ENCODE measurements at regions not wholly inside any gene's neighbourhood (a gene's known extent, or its start where the extent isn't known, plus 50 kb on each side); places are given as distances from the start of the nearest gene placed in this dataset.

DNA sequence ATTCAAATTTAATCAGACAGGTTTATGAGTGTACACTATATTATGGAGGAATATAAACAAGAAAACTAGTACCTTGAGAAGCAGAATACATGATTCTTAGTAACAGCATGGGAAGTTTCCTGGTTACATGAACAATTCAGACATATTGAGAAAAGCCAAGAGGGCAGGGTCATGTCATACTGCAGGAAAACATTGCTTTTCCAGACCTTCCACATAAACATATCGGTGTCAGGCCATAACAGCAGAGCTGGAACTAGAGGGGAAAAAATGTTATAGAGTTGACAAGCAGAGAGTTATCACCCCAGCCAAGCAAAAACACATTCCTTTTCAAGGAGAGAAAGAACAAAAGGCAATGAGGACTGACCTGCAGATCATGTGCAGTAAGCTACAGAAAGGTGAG is 74.7 kb upstream of the ZNF236 start:
- no TSS peak for BruUV-seq (replicated peaks)
- Histone ChIP-seq H3K23ac (ENCODE audit: low read depth, low read length) (no peak overlapping the region), H3K27me3 (ENCODE audit: control insufficient read depth, insufficient read depth, low read length) (no peaks in the 10 kb centered on the region), H2BK5ac (ENCODE audit: low read depth, low read length, poor library complexity, severe bottlenecking) (no peak overlapping the region), H3K36me3 (ENCODE audit: control insufficient read depth, insufficient read depth, low read length) (no peaks in the 10 kb centered on the region), H3K14ac (replicated peaks; ENCODE audit: low read depth, low read length) (no peak overlapping the region), H2BK15ac (ENCODE audit: low read depth, low read length) (no peak overlapping the region), H4K20me1 (ENCODE audit: insufficient read depth, low read length) (no peaks in the 10 kb centered on the region), H3K56ac (ENCODE audit: extremely low read depth, insufficient read depth, low read length) (no peak overlapping the region), H2BK120ac (ENCODE audit: low read depth, low read length) (no peak overlapping the region), H3K27ac (ENCODE audit: insufficient read depth, low read length) (no peak overlapping the region), H3K79me1 (ENCODE audit: low read depth in 1 of 2, low read length in 2 of 2) (no peaks in the 10 kb centered on the region), H4K91ac (ENCODE audit: insufficient read depth, low read depth, low read length) (no peak overlapping the region), H3K9me1 (ENCODE audit: insufficient read depth, low read length) (no peaks in the 10 kb centered on the region), H3K18ac (ENCODE audit: low read depth, low read length) (no peak overlapping the region), H3K4ac (ENCODE audit: low read depth, low read length) (no peak overlapping the region), H2BK20ac (ENCODE audit: low read depth, low read length) (no peak overlapping the region), H2AK5ac (ENCODE audit: low read depth, low read length) (no peak overlapping the region), H2AK9ac (replicated peaks; ENCODE audit: low read depth, low read length, poor library complexity) (no peak overlapping the region), H4K5ac (ENCODE audit: low read depth, low read length) (no peak overlapping the region), H3K9ac (ENCODE audit: low read depth, low read length) (no peak overlapping the region), H3K4me1 (ENCODE audit: control insufficient read depth, insufficient read depth, low read length) (no peaks in the 10 kb centered on the region), H3K4me2 (ENCODE audit: low read depth, low read length) (no peak overlapping the region), H2AFZ (replicated peaks; ENCODE audit: low read length, poor library complexity) (no peak overlapping the region), H3K4me3 (ENCODE audit: insufficient read depth, low read depth, low read length) (no peak overlapping the region), H3K9me3 (ENCODE audit: control insufficient read depth, insufficient read depth, low read length) (peaks cover 8% of the 10 kb centered on the region), H4K8ac (ENCODE audit: low read depth in 2 of 2, low read length in 2 of 2) (no peak overlapping the region)
- no CpG with 5 or more reads among the region's 1 CpG for WGBS, 2 experiments (ENCODE audit: extremely low coverage in 2 of 2, insufficient read length in 1 of 2)
- ATAC-seq (ENCODE audit: low read depth) (no peak), DNase-seq (no peak)
- ChIA-PET CTCF (interaction anchor here (0.6 to 1.1 kb wide), 2 partner anchors 55 to 311 kb away, joined by 3 to 5 read pairs; no protein-coding TSS in a partner anchor), POLR2A (ENCODE audit: unreplicated experiment) (no interaction called here)
- dilution Hi-C loops (cut with HindIII; ENCODE audit: low sequenced_read_pairs, unreplicated experiment) = no loop called here
- intact Hi-C loops (cut with micrococcal nuclease) = no loop called here
- TF ChIP-seq CTCF (conservative IDR thresholded peaks at IDR 0.05; ENCODE audit: low read depth, low read length) (no peak), RCOR1 (IDR thresholded peaks at IDR 0.05; ENCODE audit: insufficient replicate concordance, low read length) (no peak), BHLHE40 (IDR thresholded peaks at IDR 0.05; ENCODE audit: low read depth, low read length) (no peak), CEBPB (IDR thresholded peaks at IDR 0.05; ENCODE audit: low read depth, low read length) (no peak), RFX5 (IDR thresholded peaks at IDR 0.05; ENCODE audit: low read depth, low read length) (no peak), ELK1 (IDR thresholded peaks at IDR 0.05; ENCODE audit: borderline replicate concordance, low read depth, low read length) (no peak), MAFK (IDR thresholded peaks at IDR 0.05; ENCODE audit: low read depth, low read length) (no peak), SMC3 (IDR thresholded peaks at IDR 0.05; ENCODE audit: low read depth, low read length) (no peak), MXI1 (IDR thresholded peaks at IDR 0.05; ENCODE audit: borderline replicate concordance, low read depth, low read length) (no peak), FOS (IDR thresholded peaks at IDR 0.05; ENCODE audit: low read depth, low read length) (no peak), USF2 (IDR thresholded peaks at IDR 0.05; ENCODE audit: low read depth, low read length) (no peak), NFE2L2 (IDR thresholded peaks at IDR 0.05; ENCODE audit: low read depth, low read length) (no peak), CHD1 (IDR thresholded peaks at IDR 0.05; ENCODE audit: low read depth, low read length) (no peak), RAD21 (IDR thresholded peaks at IDR 0.05; ENCODE audit: low read length) (no peak), POLR2A (IDR thresholded peaks at IDR 0.05; ENCODE audit: low read depth, low read length) (no peak), MAZ (IDR thresholded peaks at IDR 0.05; ENCODE audit: borderline replicate concordance, low read depth, low read length) (no peak)
- in situ Hi-C loops (cut with MboI; ENCODE audit: low sequenced_read_pairs) = no loop called here

All from IMR-90 (cell line).